K562 (cell line): ENCODE measurements at regions not wholly inside any gene's neighbourhood (a gene's known extent, or its start where the extent isn't known, plus 50 kb on each side); places are given as distances from the start of the nearest gene placed in this dataset.
"Not testable (repeated sequence)": the region's sequence is repeated elsewhere in the genome, so short reads cannot be mapped to it uniquely, and the experiment has no call there.

ENCODE experiments used
- ATAC-seq: fragments of 200-7000 bp; cut with Tn5 transposase; 3 replicates; pipeline ENCODE4 v1.9.1; 2020; ENCODE audit warnings: moderate library complexity
- BruUV-seq: library from RNA; stranded (reverse); fragments of 400-500 nt; replicated peaks from 2 replicates; lab custom pipeline; 2021; lab: Mats Ljungman, UMichigan
- CTCF ChIA-PET: fragments of 300-600 bp; formaldehyde crosslinking; extraction: SDS; loops from one replicate; lab custom pipeline; 2021; ENCODE audit warnings: low intra/inter-chr PET ratio; lab: Yijun Ruan, JAX
- POLR2A ChIA-PET: fragments of 300-600, 350-650 bp; sonication (Branson Sonifier 250); formaldehyde crosslinking; extraction: SDS; loops from one replicate; lab custom pipeline; 2021; ENCODE audit warnings: antibody characterized with exemption, inconsistent platforms; lab: Yijun Ruan, JAX
- DNase-seq, 4 experiments: peaks; one replicate each; pipeline versions ENCODE4 v3.0.0 to v3.0.0-alpha.2; 2011 to 2018; ENCODE audit warnings: low spot score in 3 of 4, mixed read lengths in 3 of 4; ENCODE audit errors: extremely low read depth in 1 of 4
- FAIRE-seq: peaks from 2 replicates; lab custom pipeline; 2011; peaks lifted over from hg19 to GRCh38; lab: Jason Lieb, UNC
- H2AFZ ChIP-seq: 2 replicates; pipeline ENCODE4 v1.6.0; 2011; ENCODE audit warnings: low read depth, low read length, control low read depth, inconsistent platforms
- H3K27ac ChIP-seq: fragments of 200-600 bp; 3 replicates; pipeline ENCODE4 v1.8.0; 2011; ENCODE audit warnings: low read depth, mild to moderate bottlenecking, control low read depth, inconsistent platforms, low read length, moderate library complexity, mixed read lengths; ENCODE audit errors: extremely low read depth
- H3K27me3 ChIP-seq, 2 experiments: fragments of 300-600 bp in 1 of 2; 2 replicates in 1 of 2; 3 replicates in 1 of 2; pipeline versions ENCODE4 v1.6.0 to v1.8.0; 2011; ENCODE audit warnings: inconsistent platforms in 2 of 2, low read length in 2 of 2, mild to moderate bottlenecking in 1 of 2, mixed read lengths in 1 of 2, moderate library complexity in 1 of 2; ENCODE audit not compliant: control insufficient read depth in 2 of 2, insufficient read depth in 2 of 2
- H3K36me3 ChIP-seq: fragments of 300-600 bp; 3 replicates; pipeline ENCODE4 v1.8.0; 2011; ENCODE audit warnings: mild to moderate bottlenecking, low read length, inconsistent platforms; ENCODE audit not compliant: control insufficient read depth, insufficient read depth
- H3K4me1 ChIP-seq, 2 experiments: fragments of 200-600 bp in 1 of 2; replicated peaks in 1 of 2; 2 replicates in 1 of 2; 3 replicates in 1 of 2; pipeline versions ENCODE4 v1.5.1 to v1.8.0; 2011; ENCODE audit warnings: inconsistent platforms in 2 of 2, low read length in 2 of 2, mild to moderate bottlenecking in 1 of 2, mixed read lengths in 1 of 2, moderate library complexity in 1 of 2; ENCODE audit not compliant: control insufficient read depth in 2 of 2, insufficient read depth in 2 of 2
- H3K4me2 ChIP-seq: 2 replicates; pipeline ENCODE4 v1.6.1; 2011; ENCODE audit warnings: low read length, control low read depth, inconsistent platforms, mixed read lengths; ENCODE audit not compliant: insufficient read depth
- H3K4me3 ChIP-seq: fragments of 200-600 bp; sonication (generic), shearing (Covaris generic); 2 replicates; pipeline ENCODE4 v1.5.1; 2016; ENCODE audit warnings: control low read depth, inconsistent platforms
- H3K79me2 ChIP-seq: fragments of 200-600 bp; 3 replicates; pipeline ENCODE4 v1.8.0; 2011; ENCODE audit warnings: low read length, inconsistent platforms; ENCODE audit not compliant: control insufficient read depth, insufficient read depth
- H3K9ac ChIP-seq, 2 experiments: 2 replicates each; pipeline versions ENCODE4 v1.6.0 to v1.6.1; 2011; ENCODE audit warnings: low read depth in 2 of 2, low read length in 2 of 2, control low read depth in 1 of 2, inconsistent platforms in 1 of 2, mild to moderate bottlenecking in 1 of 2, mixed read lengths in 1 of 2; ENCODE audit not compliant: insufficient read depth in 1 of 2
- H3K9me1 ChIP-seq: one replicate; pipeline ENCODE4 v1.6.0; 2011; ENCODE audit warnings: inconsistent platforms, mild to moderate bottlenecking, low read length, moderate library complexity; ENCODE audit not compliant: control insufficient read depth, insufficient read depth
- H3K9me3 ChIP-seq: replicated peaks from 2 replicates; pipeline ENCODE4 v1.5.1; 2011; ENCODE audit warnings: low read depth, low read length, inconsistent platforms; ENCODE audit not compliant: control insufficient read depth, insufficient read depth
- H4K20me1 ChIP-seq: replicated peaks from 2 replicates; pipeline ENCODE4 v1.6.1; 2011; ENCODE audit warnings: low read length, inconsistent platforms, mixed read lengths; ENCODE audit not compliant: control insufficient read depth, insufficient read depth
- WGBS: fragments of 100-300 bp; shearing (Covaris generic); methylation state at CpG from one replicate; pipeline ENCODE4 v1.1.6; 2016; ENCODE audit warnings: low coverage, mixed read lengths; ENCODE audit not compliant: insufficient coverage; ENCODE audit errors: missing lambda C conversion rate; 5-methylcytosine and 5-hydroxymethylcytosine counted together
- in situ Hi-C: fragments of 300-500 bp; cut with MboI; formaldehyde crosslinking; loops from 4 replicates; pipeline ENCODE4 v1.15.0; 2018; ENCODE audit warnings: inconsistent platforms, mixed read lengths
- intact Hi-C: fragments of 100-400 bp; cut with micrococcal nuclease; formaldehyde crosslinking; loops from 2 replicates; pipeline ENCODE4 v1.14.2; 2022
- TF ChIP-seq, protein P1 (sequence below), 3 experiments: IDR thresholded peaks in 2 of 3; conservative IDR thresholded peaks in 1 of 3; 2 replicates each; pipeline ENCODE4 v1.5.1; 2011 to 2012; ENCODE audit warnings: low read length in 3 of 3, mild to moderate bottlenecking in 3 of 3, control low read depth in 2 of 3, improper control_type of control experiment in 1 of 3, inconsistent platforms in 1 of 3, low read depth in 1 of 3, mixed read lengths in 1 of 3, moderate library complexity in 1 of 3; ENCODE audit not compliant: insufficient read depth in 2 of 3

DNA sequence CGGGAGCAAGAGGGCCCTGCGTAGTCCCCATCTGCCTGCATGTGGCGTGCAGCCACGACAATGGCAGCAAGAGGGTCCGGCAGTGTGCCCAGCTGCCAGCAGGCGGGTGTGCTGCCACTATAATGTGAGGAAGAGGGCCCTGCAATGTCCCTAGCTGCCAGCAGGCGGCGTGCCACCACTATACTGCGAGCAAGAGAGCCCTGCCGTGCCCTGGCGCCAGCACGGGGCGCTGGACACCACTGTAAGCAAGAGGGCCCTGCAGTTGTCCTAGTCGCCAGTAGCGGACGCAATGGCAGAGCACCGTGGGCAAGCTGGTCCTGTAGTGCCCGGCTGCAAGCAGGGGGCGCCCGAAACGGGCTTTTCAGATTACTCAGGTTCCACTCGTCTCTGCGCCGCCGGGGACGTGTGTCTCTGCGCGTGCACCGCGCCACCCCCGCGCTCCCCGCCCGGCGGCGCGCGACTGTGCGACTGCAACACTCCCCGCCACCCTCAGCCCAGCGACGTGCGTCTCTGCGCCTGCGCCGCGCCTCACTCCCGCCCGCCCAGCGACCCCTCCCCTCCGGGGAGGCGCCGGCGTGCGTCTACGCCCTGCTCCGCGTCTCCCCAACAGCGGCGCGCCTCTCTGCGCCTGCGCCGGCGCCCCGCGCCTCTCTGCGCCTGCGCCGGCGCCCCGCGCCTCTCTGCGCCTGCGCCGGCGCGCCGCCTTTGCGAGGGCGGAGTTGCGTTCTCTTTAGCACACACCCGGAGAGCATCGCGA, 159.4 kb upstream of the FRG2B start:
- H3K4me2 ChIP-seq, H3K27ac ChIP-seq, intact Hi-C loops, CTCF ChIA-PET, ATAC-seq: not testable (repeated sequence)
- TF ChIP-seq, protein P1, sequence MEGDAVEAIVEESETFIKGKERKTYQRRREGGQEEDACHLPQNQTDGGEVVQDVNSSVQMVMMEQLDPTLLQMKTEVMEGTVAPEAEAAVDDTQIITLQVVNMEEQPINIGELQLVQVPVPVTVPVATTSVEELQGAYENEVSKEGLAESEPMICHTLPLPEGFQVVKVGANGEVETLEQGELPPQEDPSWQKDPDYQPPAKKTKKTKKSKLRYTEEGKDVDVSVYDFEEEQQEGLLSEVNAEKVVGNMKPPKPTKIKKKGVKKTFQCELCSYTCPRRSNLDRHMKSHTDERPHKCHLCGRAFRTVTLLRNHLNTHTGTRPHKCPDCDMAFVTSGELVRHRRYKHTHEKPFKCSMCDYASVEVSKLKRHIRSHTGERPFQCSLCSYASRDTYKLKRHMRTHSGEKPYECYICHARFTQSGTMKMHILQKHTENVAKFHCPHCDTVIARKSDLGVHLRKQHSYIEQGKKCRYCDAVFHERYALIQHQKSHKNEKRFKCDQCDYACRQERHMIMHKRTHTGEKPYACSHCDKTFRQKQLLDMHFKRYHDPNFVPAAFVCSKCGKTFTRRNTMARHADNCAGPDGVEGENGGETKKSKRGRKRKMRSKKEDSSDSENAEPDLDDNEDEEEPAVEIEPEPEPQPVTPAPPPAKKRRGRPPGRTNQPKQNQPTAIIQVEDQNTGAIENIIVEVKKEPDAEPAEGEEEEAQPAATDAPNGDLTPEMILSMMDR (IDR thresholded peaks at IDR 0.05 in 2 of 3, conservative IDR thresholded peaks at IDR 0.05 in 1 of 3; ENCODE audit: insufficient read depth in 2 of 3, low read depth in 1 of 3, low read length in 3 of 3), result peak in 1 of 3 experiments; percentile 22; a peak in 1 of 6 replicates
- TF ChIP-seq, all 486 proteins: peak for 1; not testable (repeated sequence) for 485
- POLR2A ChIA-PET, H3K4me1 ChIP-seq, H2AFZ ChIP-seq, H3K9me3 ChIP-seq, in situ Hi-C loops, BruUV-seq, H4K20me1 ChIP-seq, H3K27me3 ChIP-seq, FAIRE-seq, H3K4me3 ChIP-seq, H3K36me3 ChIP-seq, H3K9ac ChIP-seq, H3K9me1 ChIP-seq, H3K79me2 ChIP-seq, DNase-seq: not testable (repeated sequence)
- WGBS, result 73% methylated on average over 3 of the region's 85 CpGs

DNA sequence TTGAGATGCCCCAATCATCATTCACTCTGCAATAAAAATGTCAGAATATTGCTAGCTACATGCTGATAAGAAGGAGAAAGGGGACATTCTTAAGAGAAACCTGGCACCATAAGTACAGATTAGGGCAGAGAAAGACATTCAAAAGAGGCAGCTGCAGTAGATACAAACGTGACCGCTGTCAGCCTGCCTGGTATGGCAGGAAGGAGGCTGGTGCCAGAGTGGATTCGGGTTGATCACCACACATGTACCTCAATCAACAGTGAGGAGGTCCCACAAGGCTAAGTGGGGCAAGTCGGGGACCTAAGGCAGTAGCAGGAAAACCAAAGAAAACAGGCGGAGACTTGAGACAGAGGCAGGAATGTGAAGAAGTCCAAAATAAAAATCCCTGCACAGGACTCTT, 158.6 kb upstream of the FRG2B start:
- intact Hi-C loops, H3K9me3 ChIP-seq, H3K4me3 ChIP-seq, FAIRE-seq, H4K20me1 ChIP-seq, H3K9ac ChIP-seq, H3K4me1 ChIP-seq, H3K27ac ChIP-seq, POLR2A ChIA-PET, H2AFZ ChIP-seq, in situ Hi-C loops, ATAC-seq, H3K79me2 ChIP-seq, H3K4me2 ChIP-seq, DNase-seq, BruUV-seq, H3K36me3 ChIP-seq, CTCF ChIA-PET, H3K9me1 ChIP-seq, H3K27me3 ChIP-seq: not testable (repeated sequence)
- 43% methylated on average over 3 of the region's 5 CpGs for WGBS

DNA sequence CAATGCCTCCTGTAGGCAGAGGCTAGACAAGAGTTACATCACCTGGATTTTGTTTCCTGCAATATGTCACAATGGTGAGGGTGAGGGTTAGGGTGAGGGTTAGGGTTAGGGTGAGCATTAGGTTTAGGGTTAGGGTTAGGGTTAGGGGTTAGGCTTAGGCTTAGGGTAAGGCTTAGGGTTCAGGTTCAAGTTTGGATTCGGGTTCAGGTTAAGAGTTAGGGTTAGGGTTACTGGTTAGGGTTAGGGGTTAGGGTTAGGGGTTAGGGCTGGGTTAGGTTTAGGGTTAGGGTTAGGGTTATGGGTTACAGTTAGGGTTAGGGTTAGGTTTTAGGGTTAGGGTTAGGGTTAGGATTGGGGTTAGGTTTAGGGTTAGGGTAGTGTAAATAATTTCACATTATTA, 138.7 kb upstream of the FRG2B start:
- H3K79me2 ChIP-seq, CTCF ChIA-PET, H3K4me2 ChIP-seq, BruUV-seq, H2AFZ ChIP-seq, H3K9ac ChIP-seq, in situ Hi-C loops, H3K27me3 ChIP-seq, ATAC-seq, H3K4me3 ChIP-seq, intact Hi-C loops, H4K20me1 ChIP-seq, H3K9me3 ChIP-seq, H3K27ac ChIP-seq, H3K9me1 ChIP-seq, H3K36me3 ChIP-seq, DNase-seq, POLR2A ChIA-PET, H3K4me1 ChIP-seq: not testable (repeated sequence)
- FAIRE-seq, result peak; percentile 59
- WGBS, result no CpG with 5 or more reads among the region's 1 CpG
